NCI-H2196 (cell line): ENCODE measurements at regions not wholly inside any gene's neighbourhood (a gene's known extent, or its start where the extent isn't known, plus 50 kb on each side); places are given as distances from the start of the nearest gene placed in this dataset.
"Not testable (repeated sequence)": the region's sequence is repeated elsewhere in the genome, so short reads cannot be mapped to it uniquely, and the experiment has no call there.

ENCODE experiments used
- DNase-seq: peaks from one replicate; lab custom pipeline; 2025; ENCODE audit not compliant: unreplicated experiment; lab: John Stamatoyannopoulos, UW

DNA sequence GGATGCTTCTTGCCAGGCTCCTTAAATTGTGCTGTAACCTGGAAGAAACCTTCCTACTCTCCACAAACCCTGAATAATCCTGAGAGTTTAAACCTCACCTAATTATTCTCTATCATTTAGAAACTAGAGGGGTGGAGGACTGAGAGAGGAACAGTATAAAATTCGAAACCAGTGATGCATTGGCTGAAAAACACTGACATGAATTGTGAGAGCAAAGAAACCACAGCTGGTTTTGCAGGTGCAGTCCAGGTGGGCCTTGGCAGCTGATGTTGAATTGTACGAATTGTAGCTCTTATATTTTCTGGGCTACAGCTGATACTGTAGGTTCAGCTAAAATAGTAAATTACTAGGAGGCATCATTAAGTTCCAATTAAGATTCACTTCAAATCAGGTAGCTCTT is 227.0 kb upstream of the SLITRK5 start:
- no peak for DNase-seq

DNA sequence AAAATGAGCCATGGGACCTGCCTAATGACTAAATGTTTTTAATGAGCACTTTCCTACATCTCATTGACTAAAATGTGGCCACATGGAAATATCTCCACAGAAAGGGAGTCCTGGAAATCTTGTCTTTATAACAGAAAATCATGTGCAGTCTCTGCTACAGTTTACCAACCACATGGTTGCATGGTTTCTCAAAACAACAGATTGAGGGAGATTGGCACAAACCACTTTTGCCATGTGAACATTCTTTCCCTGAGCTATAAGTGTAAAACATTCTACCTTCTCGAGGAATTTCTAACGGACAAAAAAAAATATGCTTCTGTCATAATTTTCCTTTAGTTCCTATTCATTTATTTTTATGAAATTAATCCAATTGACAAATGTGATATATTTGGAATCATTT is 218.9 kb upstream of the SLITRK5 start:
- no peak for DNase-seq

DNA sequence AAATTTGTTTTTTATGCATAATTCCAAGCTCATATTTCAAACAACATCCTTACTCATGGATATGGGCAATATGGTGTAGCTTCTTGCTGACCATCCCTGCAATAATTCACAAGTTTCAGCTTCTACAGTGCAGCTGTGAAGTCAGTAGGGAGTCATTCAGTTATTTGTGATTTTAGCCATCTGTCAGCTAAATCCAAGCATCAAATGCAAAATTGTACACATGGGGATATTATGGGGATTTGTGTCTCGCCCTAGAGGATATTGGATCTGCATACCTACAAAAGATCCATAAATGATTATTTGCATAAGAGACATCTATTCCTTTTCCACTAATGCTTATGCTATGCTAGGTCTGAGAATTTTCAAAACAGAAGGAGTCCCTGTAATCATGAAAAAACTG is 217.9 kb upstream of the SLITRK5 start:
- DNase-seq = no peak

DNA sequence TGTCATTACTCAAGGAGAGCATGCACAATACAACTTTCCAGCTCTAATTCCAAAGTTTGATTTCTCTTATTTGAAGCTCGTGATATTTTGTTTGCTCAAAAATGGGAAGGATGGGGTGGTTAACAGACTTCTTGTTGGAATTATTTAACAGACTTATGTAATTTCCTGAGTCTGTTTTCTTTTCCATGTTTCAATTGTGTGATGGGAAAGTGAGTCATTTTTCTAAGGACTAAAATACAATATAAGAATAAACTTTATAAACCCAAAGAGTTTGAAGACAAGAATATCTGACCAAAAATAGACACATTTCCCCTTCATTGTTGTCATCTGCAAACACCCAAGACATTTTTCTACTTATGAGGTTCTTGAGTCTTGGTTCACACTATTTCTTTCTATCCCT is 211.8 kb upstream of the SLITRK5 start:
- DNase-seq = no peak

DNA sequence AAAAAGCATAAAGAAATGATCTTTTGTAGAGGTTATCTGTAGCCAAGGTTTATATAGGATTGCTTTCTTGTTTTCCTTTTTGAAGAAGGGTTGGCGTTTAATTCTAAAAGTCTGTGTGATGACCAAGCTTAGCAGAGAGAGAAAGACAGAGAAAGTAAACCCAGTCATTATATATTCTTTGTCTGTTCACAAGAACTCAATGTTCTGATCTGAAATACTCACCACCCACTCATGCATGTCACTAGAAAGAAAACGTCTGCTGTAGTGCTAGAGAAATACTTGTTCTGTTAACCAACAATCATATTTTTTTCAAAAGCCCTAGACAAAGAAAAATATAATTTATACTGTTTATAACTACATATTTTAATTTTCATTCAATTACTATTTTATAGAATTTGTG is 173.7 kb upstream of the SLITRK5 start:
- DNase-seq = no peak

DNA sequence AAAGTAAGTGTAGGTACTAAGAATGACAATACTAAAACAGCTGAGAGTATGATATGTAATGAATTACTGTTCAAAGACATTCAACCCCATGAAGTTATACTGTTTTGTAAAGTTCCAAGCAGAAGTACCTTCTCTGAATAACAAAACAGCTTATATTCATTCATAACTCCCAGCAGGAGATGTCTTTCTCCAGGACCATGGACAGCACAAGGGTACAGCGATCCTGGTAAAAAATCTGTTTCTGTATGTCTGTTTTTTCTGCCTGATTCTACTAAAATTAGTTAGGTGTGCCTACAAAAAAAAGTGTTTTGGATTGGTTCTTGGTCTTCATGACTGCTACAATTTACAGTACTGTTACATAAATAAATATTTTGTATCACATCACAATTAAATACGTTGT is 172.5 kb upstream of the SLITRK5 start:
- DNase-seq = no peak

DNA sequence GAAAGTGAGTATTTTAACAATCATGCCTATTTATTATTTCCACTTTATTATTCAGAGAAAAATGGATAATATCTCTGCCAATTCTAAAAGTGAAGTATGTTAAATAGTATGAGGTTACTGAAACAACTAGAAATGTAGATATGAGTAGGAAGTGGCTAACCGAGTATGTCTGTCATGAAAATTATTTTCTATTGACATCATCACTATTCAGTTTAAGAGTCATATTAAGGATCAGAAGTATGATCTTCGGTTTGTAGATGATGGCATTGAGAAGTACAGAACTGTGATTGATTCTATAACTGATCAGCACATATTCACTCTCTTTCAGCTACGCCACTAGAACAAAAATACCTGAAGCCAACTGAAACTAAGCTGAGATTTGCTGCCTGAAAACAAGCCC is 146.4 kb upstream of the SLITRK5 start:
- DNase-seq = no peak

DNA sequence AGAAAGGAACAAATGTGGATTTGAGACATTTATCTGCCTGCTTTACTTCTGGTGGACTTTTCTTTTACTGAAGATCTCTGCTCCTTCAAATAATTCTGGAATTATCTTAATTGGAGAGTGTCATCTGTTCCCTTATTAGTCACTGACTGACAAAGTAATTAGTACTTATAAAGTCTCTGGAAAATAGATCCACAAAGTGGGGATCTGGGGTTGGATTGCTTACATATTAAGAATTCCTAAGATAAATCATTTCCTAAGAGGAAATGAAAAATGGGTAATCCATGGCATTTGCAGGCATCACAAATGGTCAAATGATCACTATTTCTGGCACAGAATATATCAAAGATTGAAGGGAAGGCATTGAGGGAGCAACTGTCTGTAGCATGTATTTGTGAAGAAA is 137.4 kb upstream of the SLITRK5 start:
- no peak for DNase-seq

DNA sequence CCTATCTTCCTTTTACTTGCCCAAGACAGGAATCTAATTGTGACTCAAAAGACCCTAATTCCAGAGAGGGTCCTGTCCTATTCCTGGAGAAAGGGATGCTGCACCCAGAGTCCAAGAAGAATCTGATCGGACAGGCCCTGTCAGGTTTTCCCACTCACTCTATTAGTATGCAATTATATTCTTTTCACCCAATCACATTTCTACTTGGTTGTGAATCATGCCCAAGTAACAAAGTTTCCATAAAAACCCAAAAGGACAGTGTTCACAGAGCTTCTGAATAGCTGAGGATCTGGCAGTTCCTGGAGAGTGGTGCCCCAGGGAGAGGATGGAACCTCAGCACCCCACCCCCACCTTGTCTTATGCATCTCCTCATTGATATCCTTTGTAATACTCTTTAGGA is 135.3 kb upstream of the SLITRK5 start:
- no peak for DNase-seq

DNA sequence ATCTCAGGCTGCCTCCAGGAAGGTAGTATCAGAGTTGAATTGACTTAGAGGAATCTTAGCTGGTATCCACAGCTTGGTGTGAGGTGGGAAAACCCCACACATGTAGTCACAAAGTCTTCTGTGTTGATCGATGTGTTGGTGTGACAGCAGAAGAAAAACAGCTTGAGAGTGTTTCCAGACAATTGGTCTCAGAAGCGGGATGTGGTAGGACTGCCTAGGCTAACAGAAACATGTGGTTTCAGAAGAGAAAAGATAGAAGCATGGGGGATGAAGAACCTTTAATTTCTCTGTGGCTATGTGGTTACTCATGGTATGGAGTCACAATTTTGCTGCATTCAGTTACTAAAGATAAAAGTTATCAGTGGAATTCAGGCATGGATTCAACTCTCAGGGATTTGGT is 134.7 kb upstream of the SLITRK5 start:
- no peak for DNase-seq

DNA sequence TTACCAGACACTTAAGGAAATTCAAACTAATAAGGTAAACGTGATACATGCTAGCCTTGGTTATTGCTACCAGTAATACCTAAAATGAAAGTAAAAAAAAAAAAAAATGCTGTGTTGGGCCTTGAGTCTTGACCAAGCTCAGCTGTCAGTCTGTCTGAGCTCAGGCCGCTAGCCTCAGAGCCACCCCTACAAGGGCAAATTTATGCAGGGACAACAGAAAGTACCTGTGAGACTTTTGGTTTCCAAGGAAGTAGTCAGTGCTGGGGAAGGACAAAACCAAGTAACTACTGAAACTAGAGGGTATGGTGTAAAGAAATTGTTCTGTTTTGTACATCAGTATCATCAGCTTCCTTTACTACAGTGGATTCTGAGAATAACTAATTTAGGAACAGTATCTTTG is 134.3 kb upstream of the SLITRK5 start:
- DNase-seq = no peak

DNA sequence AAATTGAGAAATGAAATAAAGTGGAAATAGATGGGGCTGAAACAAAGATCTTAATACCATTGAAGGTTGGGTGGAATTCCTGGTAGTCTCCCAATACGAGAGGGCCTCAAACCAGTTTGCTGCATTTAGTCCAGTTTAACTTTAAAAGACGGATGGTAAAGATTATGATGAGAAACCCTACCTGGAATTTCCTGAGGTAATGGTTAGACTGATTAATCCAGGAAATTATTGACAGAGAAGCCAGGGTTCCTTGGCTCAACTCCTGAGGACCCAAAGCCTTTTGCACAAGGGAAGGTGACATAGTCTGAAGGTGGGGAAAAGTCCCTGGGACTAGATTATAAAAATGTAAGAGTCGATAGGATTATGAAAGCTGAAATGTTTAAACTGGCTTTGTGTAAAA is 133.2 kb upstream of the SLITRK5 start:
- DNase-seq = no peak

DNA sequence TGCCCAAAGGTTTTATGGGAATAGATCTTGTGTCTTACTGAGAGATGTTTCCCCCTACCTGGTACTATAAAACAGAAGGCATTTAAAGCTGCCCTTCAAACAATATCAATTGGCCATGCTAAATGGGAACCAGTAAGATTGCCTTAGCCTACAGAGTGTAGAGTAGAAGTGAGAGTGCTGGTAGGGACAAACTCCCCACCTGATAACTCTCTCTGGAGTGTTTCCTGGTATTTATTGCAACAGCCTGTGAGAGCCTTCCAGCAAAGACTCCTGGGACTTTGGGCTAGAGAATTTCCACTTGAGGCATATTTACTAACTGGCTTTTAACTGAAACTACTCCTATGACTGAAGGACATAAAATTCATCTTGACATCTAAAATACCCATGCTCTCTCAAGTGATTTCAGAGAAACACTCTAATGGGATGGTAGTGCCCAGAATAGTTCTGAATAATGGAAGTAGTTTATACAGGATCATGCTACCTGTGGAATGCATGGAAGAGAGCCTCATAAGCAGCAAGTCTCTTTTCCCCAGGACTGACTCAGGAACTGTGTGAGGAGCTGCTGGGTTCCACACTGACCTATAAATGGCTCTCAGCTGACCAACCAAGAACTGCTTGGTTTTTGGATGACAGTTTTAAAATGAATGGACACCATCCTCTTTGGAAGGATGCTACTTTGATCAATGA is 132.7 kb upstream of the SLITRK5 start:
- no peak for DNase-seq

DNA sequence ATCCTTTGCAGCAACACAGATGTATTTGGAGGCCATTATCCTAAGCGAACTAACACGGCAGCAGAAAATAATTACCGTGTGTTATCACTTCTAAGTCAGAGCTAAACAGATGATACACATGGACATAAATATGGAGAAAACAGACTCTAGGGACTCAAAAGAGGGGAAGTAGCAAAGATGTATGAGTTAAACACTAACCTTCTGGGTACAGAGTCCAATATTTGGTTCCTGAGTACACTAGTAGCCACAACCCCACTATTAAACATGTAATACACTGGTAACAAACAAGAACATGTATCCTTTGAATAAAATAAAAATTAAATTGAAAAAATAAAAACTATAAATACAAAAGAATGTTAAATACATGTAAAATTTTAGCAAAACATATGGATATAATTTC is 118.0 kb upstream of the SLITRK5 start:
- DNase-seq = no peak

DNA sequence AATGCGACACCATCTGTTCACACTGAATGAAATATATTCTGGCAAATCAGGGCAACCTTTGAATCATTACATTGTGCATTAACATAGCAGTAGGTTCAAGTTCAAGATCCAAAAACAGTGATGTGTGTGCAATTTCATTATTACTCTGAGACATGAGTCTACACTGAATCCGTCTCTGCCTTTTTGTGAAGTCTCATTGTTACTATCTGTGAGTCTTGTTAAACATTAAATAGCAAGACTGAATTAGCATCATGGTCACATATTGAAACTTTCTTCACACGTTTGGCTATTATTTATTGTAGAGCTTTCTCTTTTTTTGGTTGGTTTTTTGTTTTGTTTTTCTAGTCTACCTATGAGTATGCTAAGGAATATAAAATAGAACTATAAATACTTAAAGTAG is 117.1 kb upstream of the SLITRK5 start:
- DNase-seq = no peak

DNA sequence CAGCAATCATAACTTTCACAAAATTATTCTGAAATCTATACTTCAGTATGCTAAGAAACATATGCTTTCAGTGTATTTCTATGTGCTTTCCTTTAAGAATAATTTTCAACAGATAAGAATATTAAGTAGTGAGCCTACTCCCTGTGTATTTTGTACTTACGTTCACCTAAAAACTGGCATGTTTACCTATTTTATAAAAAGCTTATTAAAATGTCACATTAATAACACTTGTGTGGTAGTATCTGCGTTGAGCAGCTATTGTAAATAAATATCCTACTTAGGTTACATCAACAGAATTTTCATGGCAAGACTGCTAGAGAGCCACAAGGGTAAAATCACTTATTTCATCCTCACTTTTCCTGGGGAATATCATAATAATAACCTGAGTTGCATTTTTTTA is 113.4 kb upstream of the SLITRK5 start:
- DNase-seq = no peak

DNA sequence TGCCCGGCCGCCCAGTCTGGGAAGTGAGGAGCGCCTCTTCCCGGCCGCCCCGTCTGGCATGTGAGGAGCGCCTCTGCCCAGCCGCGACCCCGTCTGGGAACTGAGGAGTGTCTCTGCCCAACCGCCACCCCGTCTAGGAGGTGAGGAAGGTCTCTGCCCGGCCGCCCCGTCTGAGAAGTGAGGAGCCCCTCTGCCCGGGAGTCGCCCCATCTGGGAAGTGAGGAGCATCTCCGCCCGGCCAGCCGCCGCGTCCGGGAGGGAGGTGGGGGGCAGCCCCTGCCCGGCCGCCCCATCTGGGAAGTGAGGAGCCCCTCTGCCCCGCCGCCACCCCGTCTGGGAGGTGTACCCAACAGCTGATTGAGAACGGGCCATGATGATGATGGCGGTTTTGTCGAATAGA is 109.6 kb upstream of the SLITRK5 start:
- DNase-seq = not testable (repeated sequence)

DNA sequence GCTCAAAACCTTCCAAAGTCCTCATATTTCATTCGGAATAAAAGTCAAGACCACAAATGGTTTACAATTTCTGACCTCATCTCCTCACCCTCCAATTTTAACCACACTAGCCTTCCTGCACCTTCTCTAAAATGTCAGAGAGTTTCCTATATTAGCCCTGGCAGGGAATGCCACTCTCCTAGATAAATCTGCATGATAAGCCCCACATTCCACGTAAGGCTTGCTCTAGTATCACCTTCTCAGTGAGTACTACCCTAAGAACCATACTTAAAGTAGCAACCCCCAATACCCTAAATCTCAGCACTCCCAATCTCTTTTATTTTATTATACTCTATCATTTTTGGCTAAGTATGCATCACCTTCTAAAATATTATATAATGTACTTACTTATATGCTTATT is 100.5 kb upstream of the SLITRK5 start:
- DNase-seq = no peak

DNA sequence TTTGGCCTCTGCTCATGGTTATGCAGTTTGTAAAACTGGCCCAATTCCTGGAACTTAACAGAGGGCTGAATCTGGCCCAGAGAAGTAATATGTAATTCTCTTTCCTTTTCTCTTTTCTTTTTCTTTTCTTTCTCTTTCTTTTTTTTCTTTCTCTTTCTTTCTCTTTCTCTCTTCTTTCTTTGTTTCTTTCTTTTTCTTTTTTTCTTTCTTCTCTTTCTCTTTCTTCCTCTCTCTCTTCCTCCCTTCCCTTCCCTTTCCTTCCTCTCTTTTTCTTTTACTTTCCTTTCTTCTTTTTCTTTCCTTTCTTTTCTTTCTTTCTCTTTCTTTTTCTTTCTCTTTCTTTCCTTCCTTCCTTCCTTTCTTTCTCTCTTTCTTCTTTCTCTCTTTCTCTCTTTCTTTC is 88.8 kb upstream of the SLITRK5 start:
- DNase-seq = no peak

DNA sequence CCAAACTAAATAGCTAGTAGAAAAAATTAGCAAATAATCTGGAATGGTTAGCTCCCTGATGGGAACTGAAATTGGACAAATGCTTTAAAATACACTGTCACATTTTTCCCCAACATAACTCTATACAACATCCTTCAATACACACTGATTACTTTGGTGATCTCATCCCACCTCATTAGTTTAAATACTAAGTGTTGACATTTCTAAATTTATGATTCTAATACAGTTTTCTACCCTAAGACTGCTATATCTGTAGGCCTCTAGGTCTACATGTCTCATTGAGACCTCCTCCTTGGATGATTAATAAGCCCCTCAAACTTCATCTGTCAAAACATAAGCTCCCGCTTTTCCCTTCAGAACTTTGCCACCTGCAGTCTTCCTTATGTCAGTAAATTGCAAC is 80.7 kb upstream of the SLITRK5 start:
- no peak for DNase-seq

DNA sequence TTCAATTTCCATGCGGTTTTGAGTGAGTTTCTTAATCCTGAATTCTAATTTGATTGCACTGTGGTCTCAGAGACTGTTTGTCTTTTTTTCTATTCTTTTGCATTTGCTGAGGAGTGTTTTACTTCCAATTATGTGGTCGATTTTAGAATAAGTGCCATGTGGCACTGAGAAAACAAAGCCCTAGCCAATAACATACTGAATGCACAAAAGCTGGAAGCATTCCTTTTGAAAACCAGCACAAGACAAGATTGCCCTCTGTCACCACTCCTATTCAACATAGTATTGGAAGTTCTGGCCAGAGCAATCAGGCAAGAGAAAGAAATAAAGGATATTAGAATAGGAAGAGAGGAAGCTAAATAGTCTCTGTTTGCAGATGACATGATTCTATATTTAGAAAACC is 66.7 kb upstream of the SLITRK5 start:
- not testable (repeated sequence) for DNase-seq

DNA sequence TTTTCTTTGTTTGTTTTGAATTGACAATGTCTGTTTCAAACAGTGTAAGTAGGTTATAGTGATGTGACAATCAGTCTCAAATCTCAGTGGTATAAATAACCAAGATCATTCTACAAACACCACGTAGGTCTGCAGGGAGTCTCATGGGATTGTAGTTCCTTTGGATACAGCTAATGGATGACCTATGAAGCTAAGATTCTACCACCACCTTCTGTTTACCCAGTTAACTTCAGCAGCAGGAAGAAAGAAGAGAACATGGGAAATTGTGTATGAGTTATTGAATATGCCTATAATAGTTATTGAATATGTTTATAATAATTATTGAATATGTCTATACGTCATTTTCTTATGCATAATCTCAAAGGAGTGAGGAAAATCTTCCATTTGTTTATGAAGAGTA is 63.9 kb upstream of the SLITRK5 start:
- DNase-seq = no peak

DNA sequence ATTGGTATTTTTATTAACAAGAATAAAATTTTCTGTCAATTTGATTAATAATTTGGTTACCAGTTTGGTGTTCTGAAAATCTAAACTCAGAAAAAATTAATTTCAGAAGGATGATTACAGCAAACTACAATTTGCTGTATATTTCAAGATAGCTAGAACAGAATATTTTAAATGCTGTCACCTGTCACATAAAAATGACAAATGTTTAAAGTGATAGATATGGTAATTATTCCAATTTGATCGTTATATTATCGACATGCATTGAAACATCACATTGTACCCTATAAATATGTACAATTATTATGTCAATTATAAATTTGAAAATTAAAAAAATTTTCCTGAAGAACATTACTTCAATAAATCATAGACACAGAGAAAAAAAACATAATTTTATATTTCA is 56.9 kb upstream of the SLITRK5 start:
- DNase-seq = no peak
